ENCODE measurements at regions not wholly inside any gene's neighbourhood (a gene's known extent, or its start where the extent isn't known, plus 50 kb on each side); places are given as distances from the start of the nearest gene placed in this dataset.

- Histone ChIP-seq H3K4me3 (ENCODE audit: severe bottlenecking) (no peak overlapping the region), H3K27ac (ENCODE audit: poor library complexity, severe bottlenecking) (no peak overlapping the region), H3K4me1 (ENCODE audit: insufficient read depth, poor library complexity, severe bottlenecking) (no peaks in the 10 kb centered on the region), H3K27me3 (ENCODE audit: insufficient read depth, poor library complexity, severe bottlenecking) (no peaks in the 10 kb centered on the region), H3K36me3 (ENCODE audit: low read depth) (no peaks in the 10 kb centered on the region), H3K9me3 (ENCODE audit: severe bottlenecking) (no peaks in the 10 kb centered on the region)
- TF ChIP-seq CTCF (IDR thresholded peaks at IDR 0.05; ENCODE audit: poor library complexity, severe bottlenecking): no peak
- DNase-seq (ENCODE audit: low spot score) (no peak), ATAC-seq (ENCODE audit: low read depth) (peak; percentile 79)
Observed at GRCh38 chr5:142486581-142486980, 161.8 kb upstream of the SPRY4 start.

DNA sequence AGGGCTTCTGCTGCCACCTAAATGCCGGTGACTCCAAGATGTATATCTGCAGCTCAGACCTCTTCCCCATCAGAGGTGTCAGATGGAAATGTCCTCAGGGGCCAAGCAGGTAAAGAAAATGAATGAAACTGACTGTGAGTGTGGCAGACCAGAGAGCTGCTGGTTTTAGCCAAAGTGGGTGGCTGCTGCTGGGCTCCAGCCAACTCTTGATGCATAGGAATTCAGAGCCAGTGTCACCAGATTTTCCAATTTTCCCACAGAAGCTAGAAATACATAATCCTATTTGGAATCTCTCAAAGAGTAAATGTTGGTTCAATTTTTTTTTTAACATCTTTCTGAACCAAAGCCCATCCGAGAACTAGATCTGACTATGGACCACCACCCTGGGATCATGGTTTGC lies 161.2 kb upstream of the SPRY4 start:
- ATAC-seq (ENCODE audit: low read depth) (no peak), DNase-seq (ENCODE audit: low spot score) (no peak)
- Histone ChIP-seq H3K27ac (ENCODE audit: poor library complexity, severe bottlenecking) (no peak overlapping the region), H3K9me3 (ENCODE audit: severe bottlenecking) (no peaks in the 10 kb centered on the region), H3K4me1 (ENCODE audit: insufficient read depth, poor library complexity, severe bottlenecking) (no peaks in the 10 kb centered on the region), H3K27me3 (ENCODE audit: insufficient read depth, poor library complexity, severe bottlenecking) (no peaks in the 10 kb centered on the region), H3K4me3 (ENCODE audit: severe bottlenecking) (no peak overlapping the region), H3K36me3 (ENCODE audit: low read depth) (no peaks in the 10 kb centered on the region)
- TF ChIP-seq CTCF (IDR thresholded peaks at IDR 0.05; ENCODE audit: poor library complexity, severe bottlenecking): no peak

GRCh38 chr5:142484821-142485387 lies 160.1 kb upstream of the SPRY4 start:
- DNase-seq (ENCODE audit: low spot score) (no peak), ATAC-seq (ENCODE audit: low read depth) (no peak)
- no peak overlapping the region for H3K27ac ChIP-seq (ENCODE audit: poor library complexity, severe bottlenecking)
- no peaks in the 10 kb centered on the region for H3K36me3 ChIP-seq (ENCODE audit: low read depth)
- H3K9me3 ChIP-seq (ENCODE audit: severe bottlenecking): no peaks in the 10 kb centered on the region
- H3K27me3 ChIP-seq (ENCODE audit: insufficient read depth, poor library complexity, severe bottlenecking): no peaks in the 10 kb centered on the region
- no peak for TF ChIP-seq CTCF (IDR thresholded peaks at IDR 0.05; ENCODE audit: poor library complexity, severe bottlenecking)
- no peak overlapping the region for H3K4me3 ChIP-seq (ENCODE audit: severe bottlenecking)
- H3K4me1 ChIP-seq (ENCODE audit: insufficient read depth, poor library complexity, severe bottlenecking): no peaks in the 10 kb centered on the region

DNA sequence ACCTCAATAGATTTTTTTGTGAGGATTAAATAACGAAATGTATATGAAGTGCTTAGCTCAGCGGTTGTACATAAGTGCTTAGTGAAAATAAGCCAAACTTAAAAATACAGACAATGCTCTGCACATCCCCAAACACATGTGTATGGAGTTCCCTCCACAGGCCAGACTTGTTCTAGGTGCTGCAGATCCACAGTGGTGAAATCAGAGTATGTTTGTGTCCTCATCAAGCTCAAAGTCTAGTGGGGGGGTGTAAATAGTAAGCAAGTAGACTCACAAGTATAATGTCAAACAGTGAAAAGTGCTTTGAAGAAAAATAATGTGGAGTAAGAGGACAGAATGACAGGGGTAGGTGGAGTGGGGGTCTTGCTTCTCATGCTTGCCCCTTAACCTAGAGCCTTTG lies 157.4 kb upstream of the SPRY4 start:
- TF ChIP-seq CTCF (IDR thresholded peaks at IDR 0.05; ENCODE audit: poor library complexity, severe bottlenecking): no peak
- H3K27me3 ChIP-seq (ENCODE audit: insufficient read depth, poor library complexity, severe bottlenecking): no peaks in the 10 kb centered on the region
- no peak overlapping the region for H3K4me3 ChIP-seq (ENCODE audit: severe bottlenecking)
- no peaks in the 10 kb centered on the region for H3K36me3 ChIP-seq (ENCODE audit: low read depth)
- H3K9me3 ChIP-seq (ENCODE audit: severe bottlenecking): no peaks in the 10 kb centered on the region
- no peak overlapping the region for H3K27ac ChIP-seq (ENCODE audit: poor library complexity, severe bottlenecking)
- H3K4me1 ChIP-seq (ENCODE audit: insufficient read depth, poor library complexity, severe bottlenecking): no peaks in the 10 kb centered on the region
- DNase-seq (ENCODE audit: low spot score): no peak
- ATAC-seq (ENCODE audit: low read depth): no peak

DNA sequence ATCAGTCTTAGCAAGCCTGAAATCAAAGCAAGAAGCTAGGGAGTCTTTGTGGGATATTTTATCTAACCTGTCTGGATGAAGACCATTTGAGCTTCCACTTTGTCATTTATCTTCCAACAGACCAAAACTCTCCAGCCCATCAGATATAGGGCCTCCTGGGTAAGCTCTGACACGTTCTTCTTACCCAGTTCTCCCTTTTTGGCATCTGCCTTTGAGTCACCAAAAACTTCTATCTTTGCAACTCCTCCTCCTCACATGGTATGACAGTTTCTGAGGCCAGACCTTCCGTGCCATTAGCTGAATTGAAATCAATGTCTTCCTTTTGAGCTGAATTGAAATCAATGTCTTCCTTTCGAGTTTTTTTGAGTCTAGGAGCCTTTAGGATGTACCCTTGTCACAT lies 156.6 kb upstream of the SPRY4 start:
- DNase-seq (ENCODE audit: low spot score): no peak
- no peak overlapping the region for H3K4me3 ChIP-seq (ENCODE audit: severe bottlenecking)
- no peak overlapping the region for H3K27ac ChIP-seq (ENCODE audit: poor library complexity, severe bottlenecking)
- no peak for ATAC-seq (ENCODE audit: low read depth)
- H3K4me1 ChIP-seq (ENCODE audit: insufficient read depth, poor library complexity, severe bottlenecking): no peaks in the 10 kb centered on the region
- H3K9me3 ChIP-seq (ENCODE audit: severe bottlenecking): no peaks in the 10 kb centered on the region
- H3K36me3 ChIP-seq (ENCODE audit: low read depth): no peaks in the 10 kb centered on the region
- TF ChIP-seq CTCF (IDR thresholded peaks at IDR 0.05; ENCODE audit: poor library complexity, severe bottlenecking): no peak
- H3K27me3 ChIP-seq (ENCODE audit: insufficient read depth, poor library complexity, severe bottlenecking): no peaks in the 10 kb centered on the region
